HEK293 (cell line): ENCODE measurements at regions not wholly inside any gene's neighbourhood (a gene's known extent, or its start where the extent isn't known, plus 50 kb on each side); places are given as distances from the start of the nearest gene placed in this dataset.

ENCODE experiments used
- CTCF ChIA-PET: fragments of 350-600 bp; formaldehyde crosslinking; extraction: SDS; loops from one replicate; lab custom pipeline; 2021; ENCODE audit warnings: antibody characterized with exemption; lab: Yijun Ruan, JAX
- POLR2A ChIA-PET: fragments of 300-600 bp; formaldehyde crosslinking; extraction: SDS; loops from one replicate; lab custom pipeline; 2020; ENCODE audit warnings: antibody characterized with exemption, inconsistent platforms; lab: Yijun Ruan, JAX
- H3K27ac ChIP-seq: fragments of 200-500 bp; sonication (Bioruptor generic); 2 replicates; pipeline ENCODE4 v1.5.1; 2014; ENCODE audit warnings: low read depth, low read length, control low read depth, inconsistent platforms; ENCODE audit errors: extremely low read depth
- H3K36me3 ChIP-seq, 2 experiments: fragments of 200-500 bp in 1 of 2; sonication (Bioruptor generic) in 1 of 2; 1 replicate in 1 of 2; 2 replicates in 1 of 2; pipeline ENCODE4 v1.5.1; 2014 to 2017; ENCODE audit warnings: inconsistent platforms in 2 of 2, low read length in 2 of 2; ENCODE audit not compliant: control insufficient read depth in 2 of 2, insufficient read depth in 1 of 2
- H3K4me1 ChIP-seq: fragments of 200-500 bp; sonication (Bioruptor generic); 2 replicates; pipeline ENCODE4 v1.5.1; 2014; ENCODE audit warnings: mild to moderate bottlenecking, low read length, inconsistent platforms; ENCODE audit not compliant: control insufficient read depth, insufficient read depth
- H3K4me3 ChIP-seq: 2 replicates; pipeline ENCODE4 v1.5.1; 2011; ENCODE audit warnings: low read depth, mild to moderate bottlenecking, control low read depth, low read length, moderate library complexity
- H3K9me3 ChIP-seq: fragments of 200-500 bp; sonication (Bioruptor generic); 2 replicates; pipeline ENCODE4 v1.5.1; 2014; ENCODE audit warnings: low read depth, low read length, inconsistent platforms; ENCODE audit not compliant: control insufficient read depth, insufficient read depth
- INSM2 ChIP-seq: fragments of 450-650 bp; formaldehyde crosslinking; IDR thresholded peaks from 2 replicates; pipeline ENCODE4 v1.5.1; 2016; ENCODE audit warnings: missing biosample characterization, missing genetic modification characterization
- MEIS1 ChIP-seq: sonication (generic); formaldehyde crosslinking; IDR thresholded peaks from 2 replicates; pipeline ENCODE4 v1.8.1; 2022; ENCODE audit warnings: missing genetic modification reagents, mild to moderate bottlenecking, borderline replicate concordance
- PBX3 ChIP-seq: sonication (generic); formaldehyde crosslinking; IDR thresholded peaks from 2 replicates; pipeline ENCODE4 v1.8.1; 2022; ENCODE audit warnings: mild to moderate bottlenecking, moderate library complexity, missing genetic modification reagents
- YY2 ChIP-seq: fragments of 450-650 bp; formaldehyde crosslinking; IDR thresholded peaks from 2 replicates; pipeline ENCODE4 v1.5.1; 2016; ENCODE audit warnings: missing biosample characterization, missing genetic modification characterization
- ZBTB48 ChIP-seq: fragments of 450-650 bp; formaldehyde crosslinking; IDR thresholded peaks from 2 replicates; pipeline ENCODE4 v1.5.1; 2016; ENCODE audit warnings: missing biosample characterization, missing genetic modification characterization
- ZNF146 ChIP-seq: fragments of 450-650 bp; formaldehyde crosslinking; IDR thresholded peaks from 2 replicates; pipeline ENCODE4 v1.5.1; 2016; ENCODE audit warnings: missing biosample characterization, missing genetic modification characterization
- ZNF23 ChIP-seq: fragments of 450-650 bp; formaldehyde crosslinking; IDR thresholded peaks from 2 replicates; pipeline ENCODE4 v1.5.1; 2016; ENCODE audit warnings: missing biosample characterization, missing genetic modification characterization, borderline replicate concordance
- ZNF391 ChIP-seq: fragments of 450-650 bp; formaldehyde crosslinking; IDR thresholded peaks from 2 replicates; pipeline ENCODE4 v1.5.1; 2016; ENCODE audit warnings: low read depth, missing biosample characterization, missing genetic modification characterization, borderline replicate concordance
- ZNF548 ChIP-seq: fragments of 450-650 bp; formaldehyde crosslinking; IDR thresholded peaks from 2 replicates; pipeline ENCODE4 v1.5.1; 2016; ENCODE audit warnings: missing biosample characterization, missing genetic modification characterization
- ZNF660 ChIP-seq: fragments of 450-650 bp; IDR thresholded peaks from 2 replicates; pipeline ENCODE4 v1.5.1; 2018; ENCODE audit warnings: missing biosample characterization, mild to moderate bottlenecking, missing genetic modification characterization
- ZSCAN16 ChIP-seq: fragments of 450-650 bp; formaldehyde crosslinking; IDR thresholded peaks from 2 replicates; pipeline ENCODE4 v1.5.1; 2016; ENCODE audit warnings: missing biosample characterization, missing genetic modification characterization
- ZSCAN18 ChIP-seq: fragments of 450-650 bp; formaldehyde crosslinking; IDR thresholded peaks from 2 replicates; pipeline ENCODE4 v1.5.1; 2016; ENCODE audit warnings: missing biosample characterization, missing genetic modification characterization

- no peak for TF ChIP-seq ZNF660 (tag by site-specific recombination)
Observed at GRCh38 chr5:155529362-155529761, 515.8 kb downstream of the KIF4B start (continued).

GRCh38 chr5:155530046-155530445 lies 516.5 kb downstream of the KIF4B start:
- POLR2A ChIA-PET, result no interaction called here
- Histone ChIP-seq H3K4me1 (no peaks in the 10 kb centered on the region), H3K36me3 (no peaks in the 10 kb centered on the region), H3K9me3 (no peaks in the 10 kb centered on the region), H3K4me3 (no peak overlapping the region), H3K27ac (no peak overlapping the region)
- TF ChIP-seq ZSCAN18 (tag by site-specific recombination), result no peak
- 0 out of 2 replicates have a peak, but pooled peaks have one; percentile 36 for TF ChIP-seq MEIS1 (CRISPR knock-in tag)
- no peak for TF ChIP-seq ZNF23 (tag by site-specific recombination)
- no peak for TF ChIP-seq INSM2 (tag by site-specific recombination)
- TF ChIP-seq ZNF146 (tag by site-specific recombination), result no peak
- CTCF ChIA-PET, result interaction anchor here (0.7 kb wide), 1 partner anchor 15 kb away, joined by 3 read pairs; no protein-coding TSS in a partner anchor

- Histone ChIP-seq H3K4me1 (no peaks in the 10 kb centered on the region), H3K36me3 (no peaks in the 10 kb centered on the region), H3K4me3 (no peak overlapping the region), H3K9me3 (no peaks in the 10 kb centered on the region), H3K27ac (no peak overlapping the region)
- CTCF ChIA-PET, result no interaction called here
- POLR2A ChIA-PET, result no interaction called here
- TF ChIP-seq ZSCAN16 (tag by site-specific recombination), result no peak
Observed at GRCh38 chr5:155532621-155533311, 519.2 kb downstream of the KIF4B start.

- no peak overlapping the region for H3K27ac ChIP-seq
- ChIA-PET CTCF (no interaction called here), POLR2A (no interaction called here)
- TF ChIP-seq PBX3, result no peak
- no peak for TF ChIP-seq ZNF548 (tag by site-specific recombination)
- no peak for TF ChIP-seq ZBTB48
- TF ChIP-seq ZNF391 (tag by site-specific recombination), result no peak
- TF ChIP-seq YY2 (tag by site-specific recombination), result no peak
- H3K36me3 ChIP-seq, result no peaks in the 10 kb centered on the region
- no peaks in the 10 kb centered on the region for H3K4me1 ChIP-seq
- no peaks in the 10 kb centered on the region for H3K9me3 ChIP-seq
- no peak overlapping the region for H3K4me3 ChIP-seq
Observed at GRCh38 chr5:155540000-155540595, 526.5 kb downstream of the KIF4B start.
